ENCODE measurements at regions not wholly inside any gene's neighbourhood (a gene's known extent, or its start where the extent isn't known, plus 50 kb on each side); places are given as distances from the start of the nearest gene placed in this dataset.

DNA sequence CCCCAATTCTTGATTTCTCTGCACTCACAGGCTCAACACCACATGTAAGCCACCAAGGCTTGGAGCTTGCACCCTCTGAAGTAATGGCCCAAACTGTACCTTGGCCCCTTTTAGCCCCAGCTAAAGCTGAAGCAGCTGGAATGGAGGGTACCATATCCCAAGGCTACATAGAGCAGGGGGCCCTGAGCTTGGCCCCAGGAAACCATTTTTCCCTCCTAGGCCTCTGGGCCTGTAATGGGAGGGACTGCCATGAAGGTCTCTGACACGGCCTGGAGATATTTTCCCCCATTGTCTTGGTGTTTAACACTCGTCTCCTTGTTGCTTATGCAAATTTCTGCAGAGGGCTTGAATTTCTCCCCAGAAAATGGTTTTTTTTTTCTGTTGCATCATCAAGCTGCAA, 69.7 kb downstream of the SKA1 start:
- no peaks in the 10 kb centered on the region for H3K9me3 ChIP-seq (ENCODE audit: low read length)

DNA sequence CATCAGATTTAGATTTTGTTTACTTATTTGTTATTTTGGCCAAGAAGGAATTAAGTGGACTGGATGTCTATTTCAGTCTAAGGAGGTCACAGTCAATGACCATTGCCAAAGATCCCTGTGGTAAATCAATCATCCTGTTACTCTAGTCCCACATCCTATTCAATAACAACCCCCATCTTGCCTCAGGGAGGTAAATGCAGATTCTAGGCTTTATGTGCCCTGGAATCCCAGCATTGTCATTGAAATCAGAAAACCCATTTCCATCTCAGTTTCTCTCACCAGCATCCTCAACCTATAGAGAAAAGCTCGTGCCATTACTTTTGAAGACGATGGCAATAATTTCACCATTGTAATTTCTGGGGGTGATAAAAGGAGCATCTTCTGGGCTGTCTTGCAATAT, 71.8 kb downstream of the SKA1 start:
- no peaks in the 10 kb centered on the region for H3K79me2 ChIP-seq (replicated peaks; ENCODE audit: insufficient read depth, low read length)
- no peak for TF ChIP-seq POLR2AphosphoS5 (IDR thresholded peaks at IDR 0.05)
- no peak for TF ChIP-seq TAF1 (IDR thresholded peaks at IDR 0.05; ENCODE audit: low read depth)
- TF ChIP-seq RAD21 (conservative IDR thresholded peaks at IDR 0.05) = no peak
- no peak for TF ChIP-seq EZH2 (IDR thresholded peaks at IDR 0.05; ENCODE audit: borderline replicate concordance, insufficient read depth, low read length, poor library complexity, severe bottlenecking)
- no peak for TF ChIP-seq SMC3 (conservative IDR thresholded peaks at IDR 0.05; ENCODE audit: poor library complexity)
- TF ChIP-seq, protein P1, sequence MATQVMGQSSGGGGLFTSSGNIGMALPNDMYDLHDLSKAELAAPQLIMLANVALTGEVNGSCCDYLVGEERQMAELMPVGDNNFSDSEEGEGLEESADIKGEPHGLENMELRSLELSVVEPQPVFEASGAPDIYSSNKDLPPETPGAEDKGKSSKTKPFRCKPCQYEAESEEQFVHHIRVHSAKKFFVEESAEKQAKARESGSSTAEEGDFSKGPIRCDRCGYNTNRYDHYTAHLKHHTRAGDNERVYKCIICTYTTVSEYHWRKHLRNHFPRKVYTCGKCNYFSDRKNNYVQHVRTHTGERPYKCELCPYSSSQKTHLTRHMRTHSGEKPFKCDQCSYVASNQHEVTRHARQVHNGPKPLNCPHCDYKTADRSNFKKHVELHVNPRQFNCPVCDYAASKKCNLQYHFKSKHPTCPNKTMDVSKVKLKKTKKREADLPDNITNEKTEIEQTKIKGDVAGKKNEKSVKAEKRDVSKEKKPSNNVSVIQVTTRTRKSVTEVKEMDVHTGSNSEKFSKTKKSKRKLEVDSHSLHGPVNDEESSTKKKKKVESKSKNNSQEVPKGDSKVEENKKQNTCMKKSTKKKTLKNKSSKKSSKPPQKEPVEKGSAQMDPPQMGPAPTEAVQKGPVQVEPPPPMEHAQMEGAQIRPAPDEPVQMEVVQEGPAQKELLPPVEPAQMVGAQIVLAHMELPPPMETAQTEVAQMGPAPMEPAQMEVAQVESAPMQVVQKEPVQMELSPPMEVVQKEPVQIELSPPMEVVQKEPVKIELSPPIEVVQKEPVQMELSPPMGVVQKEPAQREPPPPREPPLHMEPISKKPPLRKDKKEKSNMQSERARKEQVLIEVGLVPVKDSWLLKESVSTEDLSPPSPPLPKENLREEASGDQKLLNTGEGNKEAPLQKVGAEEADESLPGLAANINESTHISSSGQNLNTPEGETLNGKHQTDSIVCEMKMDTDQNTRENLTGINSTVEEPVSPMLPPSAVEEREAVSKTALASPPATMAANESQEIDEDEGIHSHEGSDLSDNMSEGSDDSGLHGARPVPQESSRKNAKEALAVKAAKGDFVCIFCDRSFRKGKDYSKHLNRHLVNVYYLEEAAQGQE (IDR thresholded peaks at IDR 0.05; ENCODE audit: borderline replicate concordance) = no peak
- TF ChIP-seq EP300 (conservative IDR thresholded peaks at IDR 0.05; ENCODE audit: poor library complexity, severe bottlenecking) = no peak
- TF ChIP-seq MXI1 (conservative IDR thresholded peaks at IDR 0.05; ENCODE audit: poor library complexity, severe bottlenecking) = no peak
- TF ChIP-seq, protein P2, sequence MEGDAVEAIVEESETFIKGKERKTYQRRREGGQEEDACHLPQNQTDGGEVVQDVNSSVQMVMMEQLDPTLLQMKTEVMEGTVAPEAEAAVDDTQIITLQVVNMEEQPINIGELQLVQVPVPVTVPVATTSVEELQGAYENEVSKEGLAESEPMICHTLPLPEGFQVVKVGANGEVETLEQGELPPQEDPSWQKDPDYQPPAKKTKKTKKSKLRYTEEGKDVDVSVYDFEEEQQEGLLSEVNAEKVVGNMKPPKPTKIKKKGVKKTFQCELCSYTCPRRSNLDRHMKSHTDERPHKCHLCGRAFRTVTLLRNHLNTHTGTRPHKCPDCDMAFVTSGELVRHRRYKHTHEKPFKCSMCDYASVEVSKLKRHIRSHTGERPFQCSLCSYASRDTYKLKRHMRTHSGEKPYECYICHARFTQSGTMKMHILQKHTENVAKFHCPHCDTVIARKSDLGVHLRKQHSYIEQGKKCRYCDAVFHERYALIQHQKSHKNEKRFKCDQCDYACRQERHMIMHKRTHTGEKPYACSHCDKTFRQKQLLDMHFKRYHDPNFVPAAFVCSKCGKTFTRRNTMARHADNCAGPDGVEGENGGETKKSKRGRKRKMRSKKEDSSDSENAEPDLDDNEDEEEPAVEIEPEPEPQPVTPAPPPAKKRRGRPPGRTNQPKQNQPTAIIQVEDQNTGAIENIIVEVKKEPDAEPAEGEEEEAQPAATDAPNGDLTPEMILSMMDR (IDR thresholded peaks at IDR 0.05; ENCODE audit: poor library complexity, severe bottlenecking) = no peak

More for the DNA sequence above, 69.7 kb downstream of the SKA1 start:
- H3K27ac ChIP-seq (ENCODE audit: low read length) = no peak overlapping the region
- H3K4me3 ChIP-seq (ENCODE audit: low read length) = no peak overlapping the region
- no peaks in the 10 kb centered on the region for H3K9me2 ChIP-seq (ENCODE audit: insufficient read depth, low read length)
- H3K36me3 ChIP-seq (ENCODE audit: insufficient read depth, low read length) = no peaks in the 10 kb centered on the region
- H3F3A ChIP-seq (ENCODE audit: insufficient read depth, low read length, poor library complexity, severe bottlenecking) = no peaks in the 10 kb centered on the region
- no peaks in the 10 kb centered on the region for H3K79me2 ChIP-seq (replicated peaks; ENCODE audit: insufficient read depth, low read length)
- H4K20me1 ChIP-seq (ENCODE audit: insufficient read depth) = no peaks in the 10 kb centered on the region
- H3K27me3 ChIP-seq (ENCODE audit: insufficient read depth, low read depth, low read length) = no peaks in the 10 kb centered on the region
- H3K9ac ChIP-seq (ENCODE audit: low read length) = no peak overlapping the region
- no peak overlapping the region for H3K4me2 ChIP-seq (ENCODE audit: low read length)
- no peak overlapping the region for H2AFZ ChIP-seq (ENCODE audit: low read depth, low read length)
- TF ChIP-seq MXI1 (conservative IDR thresholded peaks at IDR 0.05; ENCODE audit: poor library complexity, severe bottlenecking) = no peak
- TF ChIP-seq RAD21 (conservative IDR thresholded peaks at IDR 0.05) = no peak
- TF ChIP-seq SMC3 (conservative IDR thresholded peaks at IDR 0.05; ENCODE audit: poor library complexity) = no peak
- TF ChIP-seq EP300 (conservative IDR thresholded peaks at IDR 0.05; ENCODE audit: poor library complexity, severe bottlenecking) = no peak
- TF ChIP-seq POLR2AphosphoS5 (IDR thresholded peaks at IDR 0.05) = no peak
- no peak for TF ChIP-seq EZH2 (IDR thresholded peaks at IDR 0.05; ENCODE audit: borderline replicate concordance, insufficient read depth, low read length, poor library complexity, severe bottlenecking)
- TF ChIP-seq, protein P2 (IDR thresholded peaks at IDR 0.05; ENCODE audit: poor library complexity, severe bottlenecking) = no peak
- TF ChIP-seq TAF1 (IDR thresholded peaks at IDR 0.05; ENCODE audit: low read depth) = no peak
- TF ChIP-seq, protein P1 (IDR thresholded peaks at IDR 0.05; ENCODE audit: borderline replicate concordance) = no peak

More for the DNA sequence above, 71.8 kb downstream of the SKA1 start:
- Histone ChIP-seq H3K27ac (ENCODE audit: low read length) (no peak overlapping the region), H3K27me3 (ENCODE audit: insufficient read depth, low read depth, low read length) (no peaks in the 10 kb centered on the region), H3K36me3 (ENCODE audit: insufficient read depth, low read length) (no peaks in the 10 kb centered on the region), H4K20me1 (ENCODE audit: insufficient read depth) (no peaks in the 10 kb centered on the region), H2AFZ (ENCODE audit: low read depth, low read length) (no peak overlapping the region), H3K9ac (ENCODE audit: low read length) (no peak overlapping the region), H3K4me2 (ENCODE audit: low read length) (no peak overlapping the region), H3F3A (ENCODE audit: insufficient read depth, low read length, poor library complexity, severe bottlenecking) (no peaks in the 10 kb centered on the region), H3K9me2 (ENCODE audit: insufficient read depth, low read length) (no peaks in the 10 kb centered on the region), H3K4me3 (ENCODE audit: low read length) (no peak overlapping the region), H3K9me3 (ENCODE audit: low read length) (no peaks in the 10 kb centered on the region)
